Loucy (cell line): ENCODE measurements at regions not wholly inside any gene's neighbourhood (a gene's known extent, or its start where the extent isn't known, plus 50 kb on each side); places are given as distances from the start of the nearest gene placed in this dataset.

Source experiments
- EZH2phosphoT487 ChIP-seq: fragments of 200-600 bp; IDR thresholded peaks from 2 replicates; pipeline ENCODE4 v1.6.1; 2018; ENCODE audit warnings: antibody characterized with exemption, mild to moderate bottlenecking, moderate library complexity, borderline replicate concordance
- TF ChIP-seq, protein P1 (sequence below): fragments of 200-600 bp; sonication (generic); conservative IDR thresholded peaks from 2 replicates; pipeline ENCODE4 v1.5.1; 2014; ENCODE audit warnings: mild to moderate bottlenecking, antibody characterized with exemption, low read length

DNA sequence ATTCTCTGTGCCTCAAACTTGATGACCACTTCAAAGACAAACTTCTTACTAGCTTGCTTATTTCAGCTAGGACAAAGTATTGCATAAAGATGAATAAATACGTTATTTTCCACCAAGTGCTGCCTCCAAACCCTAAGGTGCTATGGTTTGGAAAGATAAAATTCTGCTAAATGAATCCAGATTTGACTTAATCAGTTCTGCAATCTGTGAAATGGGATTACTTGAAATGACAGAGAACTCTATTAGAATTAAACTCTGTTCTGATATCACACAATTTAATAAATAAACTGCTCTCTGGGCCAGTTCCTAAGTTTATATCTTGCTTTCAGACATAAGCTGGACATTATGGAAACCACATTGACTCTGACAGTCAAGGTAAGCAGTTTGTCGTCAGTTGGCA, 338.8 kb upstream of the SEMA6D start:
- TF ChIP-seq, protein P1, sequence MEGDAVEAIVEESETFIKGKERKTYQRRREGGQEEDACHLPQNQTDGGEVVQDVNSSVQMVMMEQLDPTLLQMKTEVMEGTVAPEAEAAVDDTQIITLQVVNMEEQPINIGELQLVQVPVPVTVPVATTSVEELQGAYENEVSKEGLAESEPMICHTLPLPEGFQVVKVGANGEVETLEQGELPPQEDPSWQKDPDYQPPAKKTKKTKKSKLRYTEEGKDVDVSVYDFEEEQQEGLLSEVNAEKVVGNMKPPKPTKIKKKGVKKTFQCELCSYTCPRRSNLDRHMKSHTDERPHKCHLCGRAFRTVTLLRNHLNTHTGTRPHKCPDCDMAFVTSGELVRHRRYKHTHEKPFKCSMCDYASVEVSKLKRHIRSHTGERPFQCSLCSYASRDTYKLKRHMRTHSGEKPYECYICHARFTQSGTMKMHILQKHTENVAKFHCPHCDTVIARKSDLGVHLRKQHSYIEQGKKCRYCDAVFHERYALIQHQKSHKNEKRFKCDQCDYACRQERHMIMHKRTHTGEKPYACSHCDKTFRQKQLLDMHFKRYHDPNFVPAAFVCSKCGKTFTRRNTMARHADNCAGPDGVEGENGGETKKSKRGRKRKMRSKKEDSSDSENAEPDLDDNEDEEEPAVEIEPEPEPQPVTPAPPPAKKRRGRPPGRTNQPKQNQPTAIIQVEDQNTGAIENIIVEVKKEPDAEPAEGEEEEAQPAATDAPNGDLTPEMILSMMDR: no peak
- no peak for TF ChIP-seq EZH2phosphoT487
